SK-N-SH (cell line): ENCODE measurements at regions not wholly inside any gene's neighbourhood (a gene's known extent, or its start where the extent isn't known, plus 50 kb on each side); places are given as distances from the start of the nearest gene placed in this dataset.

Experiments used
- CTCF ChIA-PET: fragments of 300-600, 350-600 bp; formaldehyde crosslinking; extraction: SDS; loops from one replicate; lab custom pipeline; 2021; lab: Yijun Ruan, JAX
- POLR2A ChIA-PET: fragments of 350-600 bp; sonication (Branson Sonifier 250); formaldehyde crosslinking; extraction: SDS; loops from one replicate; lab custom pipeline; 2020; ENCODE audit warnings: antibody characterized with exemption, inconsistent platforms; lab: Yijun Ruan, JAX
- DNase-seq: peaks from one replicate; pipeline ENCODE4 v3.0.0; 2012
- H2AFZ ChIP-seq: fragments of 200-600 bp; sonication (generic); 2 replicates; pipeline ENCODE4 v1.8.1; 2016; ENCODE audit warnings: antibody characterized with exemption, mild to moderate bottlenecking, low read depth
- H3F3A ChIP-seq: fragments of 200-600 bp; sonication (generic); replicated peaks from 2 replicates; pipeline ENCODE3; 2016; ENCODE audit warnings: antibody characterized with exemption, mild to moderate bottlenecking; ENCODE audit not compliant: insufficient read depth
- H3K27ac ChIP-seq, 2 experiments: fragments of 200-500 bp in 1 of 2; fragments of 200-600 bp in 1 of 2; sonication (Bioruptor generic) in 1 of 2; sonication (generic), shearing (Covaris generic) in 1 of 2; 2 replicates each; pipeline versions ENCODE4 v1.5.1 to v1.6.1; 2014 to 2016; ENCODE audit warnings: low read depth in 2 of 2, inconsistent platforms in 1 of 2, low read length in 1 of 2, mild to moderate bottlenecking in 1 of 2, mixed read lengths in 1 of 2
- H3K27me3 ChIP-seq: fragments of 200-600 bp; sonication (generic), shearing (Covaris generic); 2 replicates; pipeline ENCODE4 v1.6.1; 2016; ENCODE audit warnings: mixed run types; ENCODE audit not compliant: insufficient read depth
- H3K36me3 ChIP-seq, 2 experiments: fragments of 200-500 bp in 1 of 2; fragments of 200-600 bp in 1 of 2; sonication (Bioruptor generic) in 1 of 2; sonication (generic) in 1 of 2; replicated peaks in 1 of 2; 2 replicates each; pipeline versions ENCODE3 to v1.5.1; 2014 to 2016; ENCODE audit warnings: low read length in 1 of 2, mild to moderate bottlenecking in 1 of 2; ENCODE audit not compliant: insufficient read depth in 2 of 2, control insufficient read depth in 1 of 2
- H3K4me1 ChIP-seq, 2 experiments: fragments of 200-500 bp in 1 of 2; fragments of 200-600 bp in 1 of 2; sonication (Bioruptor generic) in 1 of 2; sonication (generic), shearing (Covaris generic) in 1 of 2; 2 replicates each; pipeline versions ENCODE4 v1.5.1 to v1.6.1; 2014 to 2016; ENCODE audit warnings: low read depth in 1 of 2, low read length in 1 of 2, mixed run types in 1 of 2; ENCODE audit not compliant: insufficient read depth in 2 of 2, control insufficient read depth in 1 of 2
- H3K4me2 ChIP-seq: fragments of 200-600 bp; sonication (generic), shearing (Covaris generic); 2 replicates; pipeline ENCODE4 v1.6.1; 2017; ENCODE audit warnings: mixed run types
- H3K4me3 ChIP-seq, 2 experiments: fragments of 200-500 bp in 1 of 2; fragments of 200-600 bp in 1 of 2; sonication (Bioruptor generic) in 1 of 2; sonication (generic), shearing (Covaris generic) in 1 of 2; 2 replicates each; pipeline versions ENCODE4 v1.5.1 to v1.8.1; 2014 to 2016; ENCODE audit warnings: low read depth in 2 of 2, inconsistent platforms in 1 of 2, low read length in 1 of 2, mild to moderate bottlenecking in 1 of 2, mixed read lengths in 1 of 2, moderate library complexity in 1 of 2
- H3K79me2 ChIP-seq: fragments of 200-600 bp; sonication (generic); 2 replicates; pipeline ENCODE4 v1.8.1; 2017; ENCODE audit warnings: mild to moderate bottlenecking; ENCODE audit not compliant: insufficient read depth
- H3K9ac ChIP-seq: fragments of 200-600 bp; sonication (generic); 2 replicates; pipeline ENCODE4 v1.6.1; 2017; ENCODE audit warnings: mixed run types
- H3K9me2 ChIP-seq: fragments of 200-600 bp; sonication (generic); 2 replicates; pipeline ENCODE4 v1.6.1; 2017; ENCODE audit warnings: mixed run types
- H3K9me3 ChIP-seq: fragments of 200-600 bp; sonication (generic); 2 replicates; pipeline ENCODE4 v1.6.1; 2017; ENCODE audit warnings: mixed run types, mild to moderate bottlenecking, moderate library complexity
- H4K20me1 ChIP-seq: fragments of 200-600 bp; sonication (generic); 2 replicates; pipeline ENCODE4 v1.6.1; 2017; ENCODE audit warnings: mild to moderate bottlenecking, mixed run types; ENCODE audit not compliant: insufficient read depth
- CHD2 ChIP-seq: fragments of 150-350 bp; IDR thresholded peaks from 2 replicates; pipeline ENCODE4 v1.6.1; 2018; ENCODE audit warnings: low read length; ENCODE audit not compliant: partially characterized antibody
- ELF1 ChIP-seq: IDR thresholded peaks from 2 replicates; pipeline ENCODE4 v1.4.0; 2012
- EP300 ChIP-seq, 2 experiments: IDR thresholded peaks; 2 replicates each; pipeline versions ENCODE4 v1.4.0 to v1.6.1; 2012; ENCODE audit warnings: borderline replicate concordance in 1 of 2, low read depth in 1 of 2, low read length in 1 of 2
- FOSL2 ChIP-seq: IDR thresholded peaks from 2 replicates; pipeline ENCODE4 v1.4.0; 2012; ENCODE audit warnings: low read depth, mild to moderate bottlenecking, moderate library complexity, borderline replicate concordance
- FOXJ3 ChIP-seq: sonication (generic); formaldehyde crosslinking; IDR thresholded peaks from 2 replicates; pipeline ENCODE4 v1.5.1; 2020; ENCODE audit warnings: mild to moderate bottlenecking, missing genetic modification reagents
- GABPA ChIP-seq: IDR thresholded peaks from 2 replicates; pipeline ENCODE4 v1.4.0; 2012; ENCODE audit warnings: low read depth, mild to moderate bottlenecking
- MEF2A ChIP-seq: IDR thresholded peaks from 2 replicates; pipeline ENCODE4 v1.4.0; 2012; ENCODE audit warnings: low read depth, borderline replicate concordance
- NRF1 ChIP-seq: IDR thresholded peaks from 2 replicates; pipeline ENCODE4 v1.6.1; 2012; ENCODE audit warnings: low read depth, mild to moderate bottlenecking, low read length
- POLR2AphosphoS5 ChIP-seq: IDR thresholded peaks from 2 replicates; pipeline ENCODE4 v1.6.1; 2012; ENCODE audit warnings: low read depth, low read length
- RAD21 ChIP-seq: IDR thresholded peaks from 2 replicates; pipeline ENCODE4 v1.6.1; 2012; ENCODE audit warnings: mild to moderate bottlenecking, low read length
- RFX5 ChIP-seq: IDR thresholded peaks from 2 replicates; pipeline ENCODE4 v1.6.1; 2012; ENCODE audit warnings: mild to moderate bottlenecking, improper control_type of control experiment, low read length
- RXRA ChIP-seq: IDR thresholded peaks from 2 replicates; pipeline ENCODE4 v1.4.0; 2012; ENCODE audit warnings: low read depth, mild to moderate bottlenecking, borderline replicate concordance
- SMC3 ChIP-seq: IDR thresholded peaks from 2 replicates; pipeline ENCODE4 v1.6.1; 2012; ENCODE audit warnings: low read depth, low read length, improper control_type of control experiment
- TCF12 ChIP-seq: IDR thresholded peaks from 2 replicates; pipeline ENCODE4 v1.4.0; 2012
- YY1 ChIP-seq: IDR thresholded peaks from 2 replicates; pipeline ENCODE4 v1.4.0; 2012; ENCODE audit warnings: low read depth, mild to moderate bottlenecking
- WGBS: methylation state at CpG from one replicate; pipeline ENCODE4 v1.1.6; 2017; ENCODE audit warnings: low lambda C conversion rate; 5-methylcytosine and 5-hydroxymethylcytosine counted together
- TF ChIP-seq, protein P1 (sequence below): IDR thresholded peaks from 2 replicates; pipeline ENCODE4 v1.6.1; 2012; ENCODE audit warnings: mild to moderate bottlenecking, low read depth, low read length, moderate library complexity
- TF ChIP-seq, protein P2 (sequence below): fragments of 150-350 bp; IDR thresholded peaks from 2 replicates; pipeline ENCODE4 v1.6.1; 2017; ENCODE audit warnings: antibody characterized with exemption, low read length, low read depth, borderline replicate concordance
- TF ChIP-seq, protein P3 (sequence below): IDR thresholded peaks from 2 replicates; pipeline ENCODE4 v1.4.0; 2012; ENCODE audit warnings: low read depth, borderline replicate concordance
- TF ChIP-seq, protein P4 (sequence below): fragments of 200-600 bp; sonication (generic); IDR thresholded peaks from 2 replicates; pipeline ENCODE4 v1.6.1; 2017; ENCODE audit warnings: antibody characterized with exemption, mild to moderate bottlenecking, moderate library complexity

DNA sequence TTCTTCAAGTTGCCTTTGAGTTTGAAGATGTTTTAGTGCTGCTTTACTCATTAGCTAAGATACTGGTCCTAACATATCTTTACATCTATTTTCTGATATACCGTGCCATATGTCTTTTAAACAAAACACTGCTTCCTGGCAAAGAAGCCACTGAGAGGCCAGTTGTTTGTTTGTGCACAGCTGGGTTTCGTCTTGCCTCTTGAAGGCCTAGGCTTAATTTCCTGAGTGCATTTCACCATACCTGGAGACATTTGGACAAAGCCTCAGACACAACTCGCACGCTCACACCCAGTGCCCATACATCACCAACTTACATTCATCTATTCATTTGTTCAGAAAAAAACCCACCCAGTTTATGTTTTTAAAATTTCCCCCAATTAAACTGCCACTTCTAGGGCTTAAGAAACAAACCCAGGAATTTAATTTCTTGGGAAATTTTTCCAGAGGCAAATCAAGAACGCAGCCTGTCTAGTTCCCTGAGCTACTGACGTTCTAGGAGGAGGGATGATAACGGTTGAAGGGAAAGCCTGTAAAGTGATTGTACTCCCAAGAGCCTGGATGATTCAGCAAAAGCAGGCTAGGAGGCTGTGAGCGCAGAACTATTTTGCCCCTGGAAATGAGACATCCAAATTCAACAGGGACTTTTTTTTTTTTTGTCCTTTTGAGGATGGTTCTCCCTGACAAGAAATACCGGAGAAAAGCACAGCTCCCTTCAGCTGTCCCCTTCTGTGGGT lies 77.7 kb downstream of the OLIG3 start:
- whole genome bisulfite sequencing, result 29% methylated on average over 9 of the region's 9 CpGs
- H3K27ac ChIP-seq, result no peak overlapping the region
- H3K27me3 ChIP-seq, result no peaks in the 10 kb centered on the region; the same call in 1 of the 2 replicates
- H2AFZ ChIP-seq, result no peak overlapping the region
- no peaks in the 10 kb centered on the region for H3K9me2 ChIP-seq
- H3F3A ChIP-seq, result no peaks in the 10 kb centered on the region
- H3K9me3 ChIP-seq, result no peaks in the 10 kb centered on the region
- H3K4me3 ChIP-seq, result no peak overlapping the region
- no peak overlapping the region for H3K4me2 ChIP-seq
- POLR2A ChIA-PET, result no interaction called here
- no peak for TF ChIP-seq CHD2
- no peak for TF ChIP-seq EP300 (IDR thresholded peaks at IDR 0.05; ENCODE audit: borderline replicate concordance in 1 of 2, low read depth in 1 of 2, low read length in 1 of 2)
- TF ChIP-seq RFX5, result no peak
- TF ChIP-seq, protein P1, sequence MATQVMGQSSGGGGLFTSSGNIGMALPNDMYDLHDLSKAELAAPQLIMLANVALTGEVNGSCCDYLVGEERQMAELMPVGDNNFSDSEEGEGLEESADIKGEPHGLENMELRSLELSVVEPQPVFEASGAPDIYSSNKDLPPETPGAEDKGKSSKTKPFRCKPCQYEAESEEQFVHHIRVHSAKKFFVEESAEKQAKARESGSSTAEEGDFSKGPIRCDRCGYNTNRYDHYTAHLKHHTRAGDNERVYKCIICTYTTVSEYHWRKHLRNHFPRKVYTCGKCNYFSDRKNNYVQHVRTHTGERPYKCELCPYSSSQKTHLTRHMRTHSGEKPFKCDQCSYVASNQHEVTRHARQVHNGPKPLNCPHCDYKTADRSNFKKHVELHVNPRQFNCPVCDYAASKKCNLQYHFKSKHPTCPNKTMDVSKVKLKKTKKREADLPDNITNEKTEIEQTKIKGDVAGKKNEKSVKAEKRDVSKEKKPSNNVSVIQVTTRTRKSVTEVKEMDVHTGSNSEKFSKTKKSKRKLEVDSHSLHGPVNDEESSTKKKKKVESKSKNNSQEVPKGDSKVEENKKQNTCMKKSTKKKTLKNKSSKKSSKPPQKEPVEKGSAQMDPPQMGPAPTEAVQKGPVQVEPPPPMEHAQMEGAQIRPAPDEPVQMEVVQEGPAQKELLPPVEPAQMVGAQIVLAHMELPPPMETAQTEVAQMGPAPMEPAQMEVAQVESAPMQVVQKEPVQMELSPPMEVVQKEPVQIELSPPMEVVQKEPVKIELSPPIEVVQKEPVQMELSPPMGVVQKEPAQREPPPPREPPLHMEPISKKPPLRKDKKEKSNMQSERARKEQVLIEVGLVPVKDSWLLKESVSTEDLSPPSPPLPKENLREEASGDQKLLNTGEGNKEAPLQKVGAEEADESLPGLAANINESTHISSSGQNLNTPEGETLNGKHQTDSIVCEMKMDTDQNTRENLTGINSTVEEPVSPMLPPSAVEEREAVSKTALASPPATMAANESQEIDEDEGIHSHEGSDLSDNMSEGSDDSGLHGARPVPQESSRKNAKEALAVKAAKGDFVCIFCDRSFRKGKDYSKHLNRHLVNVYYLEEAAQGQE, result no peak
- TF ChIP-seq YY1, result no peak
- no peak for TF ChIP-seq ELF1
- no peak for TF ChIP-seq NRF1
- TF ChIP-seq SMC3, result no peak
- TF ChIP-seq RXRA, result no peak
- TF ChIP-seq FOXJ3 (CRISPR knock-in tag), result no peak
- no peak for TF ChIP-seq FOSL2
- no peak for TF ChIP-seq RAD21
- TF ChIP-seq MEF2A, result no peak
- no peaks in the 10 kb centered on the region for H3K36me3 ChIP-seq
- H3K4me1 ChIP-seq, result no peaks in the 10 kb centered on the region; a peak in 1 of 4 replicates
- DNase-seq, result no peak
- no peaks in the 10 kb centered on the region for H3K79me2 ChIP-seq
- no peak overlapping the region for H3K9ac ChIP-seq
- no peaks in the 10 kb centered on the region for H4K20me1 ChIP-seq
- CTCF ChIA-PET, result interaction anchor here (0.8 to 1.4 kb wide), 2 partner anchors 10 to 102 kb away, joined by 4 read pairs; no protein-coding TSS in a partner anchor

DNA sequence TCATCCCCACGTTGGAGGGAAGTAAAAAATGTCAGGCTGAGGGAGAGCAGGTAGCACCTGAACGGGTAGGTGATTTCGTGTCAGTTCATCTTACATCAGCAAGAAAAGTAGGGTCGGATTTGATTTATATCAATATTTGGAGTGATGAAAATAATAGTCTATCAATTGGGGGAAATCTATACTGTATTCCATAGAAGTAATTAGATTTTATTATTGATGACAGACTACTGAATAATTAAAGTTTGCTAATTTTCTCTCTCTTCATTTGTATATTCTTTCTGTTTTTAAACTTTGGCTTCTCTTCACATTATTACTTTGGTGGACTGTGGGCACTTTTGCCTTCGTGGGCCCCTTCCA lies 78.4 kb downstream of the OLIG3 start:
- no peaks in the 10 kb centered on the region for H3K9me2 ChIP-seq
- H3F3A ChIP-seq, result no peaks in the 10 kb centered on the region
- no peaks in the 10 kb centered on the region for H3K9me3 ChIP-seq
- H3K4me1 ChIP-seq, result no peaks in the 10 kb centered on the region; a peak in 1 of 4 replicates
- H2AFZ ChIP-seq, result 0 out of 2 replicates have a peak overlapping the region, but pooled peaks have one; percentile 41
- no peaks in the 10 kb centered on the region for H3K79me2 ChIP-seq
- H3K27me3 ChIP-seq, result no peaks in the 10 kb centered on the region; the same call in 1 of the 2 replicates
- no peak overlapping the region for H3K9ac ChIP-seq
- ChIA-PET POLR2A (interaction anchor here (0.5 kb wide), 1 partner anchor 433 kb away, joined by 4 read pairs; no protein-coding TSS in a partner anchor), CTCF (interaction anchor here (0.6 to 1.4 kb wide), 2 partner anchors 101 to 761 kb away, joined by 4 read pairs; no protein-coding TSS in a partner anchor)
- no peak overlapping the region for H3K27ac ChIP-seq
- H3K4me3 ChIP-seq, result peak overlapping the region in 1 of 2 experiments; percentile 48; a peak in 1 of 4 replicates
- no peak for DNase-seq
- no peaks in the 10 kb centered on the region for H4K20me1 ChIP-seq
- 11% methylated on average over 5 of the region's 5 CpGs for WGBS
- H3K36me3 ChIP-seq, result no peaks in the 10 kb centered on the region
- H3K4me2 ChIP-seq, result peak overlapping the region; percentile 50
- no peak for TF ChIP-seq RXRA
- no peak for TF ChIP-seq TCF12
- no peak for TF ChIP-seq POLR2AphosphoS5
- TF ChIP-seq YY1, result no peak
- no peak for TF ChIP-seq GABPA
- TF ChIP-seq, protein P2, sequence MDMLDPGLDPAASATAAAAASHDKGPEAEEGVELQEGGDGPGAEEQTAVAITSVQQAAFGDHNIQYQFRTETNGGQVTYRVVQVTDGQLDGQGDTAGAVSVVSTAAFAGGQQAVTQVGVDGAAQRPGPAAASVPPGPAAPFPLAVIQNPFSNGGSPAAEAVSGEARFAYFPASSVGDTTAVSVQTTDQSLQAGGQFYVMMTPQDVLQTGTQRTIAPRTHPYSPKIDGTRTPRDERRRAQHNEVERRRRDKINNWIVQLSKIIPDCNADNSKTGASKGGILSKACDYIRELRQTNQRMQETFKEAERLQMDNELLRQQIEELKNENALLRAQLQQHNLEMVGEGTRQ, result no peak
- TF ChIP-seq, protein P3, sequence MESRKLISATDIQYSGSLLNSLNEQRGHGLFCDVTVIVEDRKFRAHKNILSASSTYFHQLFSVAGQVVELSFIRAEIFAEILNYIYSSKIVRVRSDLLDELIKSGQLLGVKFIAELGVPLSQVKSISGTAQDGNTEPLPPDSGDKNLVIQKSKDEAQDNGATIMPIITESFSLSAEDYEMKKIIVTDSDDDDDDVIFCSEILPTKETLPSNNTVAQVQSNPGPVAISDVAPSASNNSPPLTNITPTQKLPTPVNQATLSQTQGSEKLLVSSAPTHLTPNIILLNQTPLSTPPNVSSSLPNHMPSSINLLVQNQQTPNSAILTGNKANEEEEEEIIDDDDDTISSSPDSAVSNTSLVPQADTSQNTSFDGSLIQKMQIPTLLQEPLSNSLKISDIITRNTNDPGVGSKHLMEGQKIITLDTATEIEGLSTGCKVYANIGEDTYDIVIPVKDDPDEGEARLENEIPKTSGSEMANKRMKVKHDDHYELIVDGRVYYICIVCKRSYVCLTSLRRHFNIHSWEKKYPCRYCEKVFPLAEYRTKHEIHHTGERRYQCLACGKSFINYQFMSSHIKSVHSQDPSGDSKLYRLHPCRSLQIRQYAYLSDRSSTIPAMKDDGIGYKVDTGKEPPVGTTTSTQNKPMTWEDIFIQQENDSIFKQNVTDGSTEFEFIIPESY, result no peak
- TF ChIP-seq, protein P4, sequence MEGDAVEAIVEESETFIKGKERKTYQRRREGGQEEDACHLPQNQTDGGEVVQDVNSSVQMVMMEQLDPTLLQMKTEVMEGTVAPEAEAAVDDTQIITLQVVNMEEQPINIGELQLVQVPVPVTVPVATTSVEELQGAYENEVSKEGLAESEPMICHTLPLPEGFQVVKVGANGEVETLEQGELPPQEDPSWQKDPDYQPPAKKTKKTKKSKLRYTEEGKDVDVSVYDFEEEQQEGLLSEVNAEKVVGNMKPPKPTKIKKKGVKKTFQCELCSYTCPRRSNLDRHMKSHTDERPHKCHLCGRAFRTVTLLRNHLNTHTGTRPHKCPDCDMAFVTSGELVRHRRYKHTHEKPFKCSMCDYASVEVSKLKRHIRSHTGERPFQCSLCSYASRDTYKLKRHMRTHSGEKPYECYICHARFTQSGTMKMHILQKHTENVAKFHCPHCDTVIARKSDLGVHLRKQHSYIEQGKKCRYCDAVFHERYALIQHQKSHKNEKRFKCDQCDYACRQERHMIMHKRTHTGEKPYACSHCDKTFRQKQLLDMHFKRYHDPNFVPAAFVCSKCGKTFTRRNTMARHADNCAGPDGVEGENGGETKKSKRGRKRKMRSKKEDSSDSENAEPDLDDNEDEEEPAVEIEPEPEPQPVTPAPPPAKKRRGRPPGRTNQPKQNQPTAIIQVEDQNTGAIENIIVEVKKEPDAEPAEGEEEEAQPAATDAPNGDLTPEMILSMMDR, result no peak
- no peak for TF ChIP-seq EP300 (IDR thresholded peaks at IDR 0.05; ENCODE audit: borderline replicate concordance in 1 of 2, low read depth in 1 of 2, low read length in 1 of 2)
- no peak for TF ChIP-seq SMC3
